ENCODE measurements at regions not wholly inside any gene's neighbourhood (a gene's known extent, or its start where the extent isn't known, plus 50 kb on each side); places are given as distances from the start of the nearest gene placed in this dataset.

GRCh38 chr9:95720496-95720895 lies 155.0 kb upstream of the ERCC6L2 start:
- no peaks in the 10 kb centered on the region for H3K9me3 ChIP-seq
- H3K4me1 ChIP-seq (ENCODE audit: control insufficient read depth in 1 of 2, insufficient read depth in 1 of 2, low read depth in 1 of 2, low read length in 1 of 2): no peaks in the 10 kb centered on the region
- no peak overlapping the region for H3K4me3 ChIP-seq (ENCODE audit: low read depth in 1 of 2, low read length in 1 of 2)
- peaks cover 12% of the 10 kb centered on the region for H3K27me3 ChIP-seq
- H3K27ac ChIP-seq: no peak overlapping the region
- no peaks in the 10 kb centered on the region for H3K36me3 ChIP-seq
- no peak for TF ChIP-seq CTCF (IDR thresholded peaks at IDR 0.05)

- no peak overlapping the region for H3K4me3 ChIP-seq (ENCODE audit: low read depth in 1 of 2, low read length in 1 of 2)
- H3K27me3 ChIP-seq: peaks cover under 1% of the 10 kb centered on the region
- peaks cover 4% of the 10 kb centered on the region for H3K9me3 ChIP-seq
- TF ChIP-seq CTCF (IDR thresholded peaks at IDR 0.05): no peak
- H3K36me3 ChIP-seq: no peaks in the 10 kb centered on the region
- no peak overlapping the region for H3K27ac ChIP-seq
- no peaks in the 10 kb centered on the region for H3K4me1 ChIP-seq (ENCODE audit: control insufficient read depth in 1 of 2, insufficient read depth in 1 of 2, low read depth in 1 of 2, low read length in 1 of 2)
These were observed 156.1 kb upstream of the ERCC6L2 start for GRCh38 chr9:95719354-95719753.

GRCh38 chr9:95718263-95718662 lies 157.2 kb upstream of the ERCC6L2 start:
- TF ChIP-seq CTCF (IDR thresholded peaks at IDR 0.05): no peak
- H3K9me3 ChIP-seq: peaks cover 4% of the 10 kb centered on the region
- no peaks in the 10 kb centered on the region for H3K4me1 ChIP-seq (ENCODE audit: control insufficient read depth in 1 of 2, insufficient read depth in 1 of 2, low read depth in 1 of 2, low read length in 1 of 2)
- no peaks in the 10 kb centered on the region for H3K27me3 ChIP-seq
- no peak overlapping the region for H3K4me3 ChIP-seq (ENCODE audit: low read depth in 1 of 2, low read length in 1 of 2)
- no peaks in the 10 kb centered on the region for H3K36me3 ChIP-seq
- H3K27ac ChIP-seq: no peak overlapping the region

GRCh38 chr9:95715868-95716435 lies 159.5 kb upstream of the ERCC6L2 start:
- TF ChIP-seq CTCF (IDR thresholded peaks at IDR 0.05): no peak
- Histone ChIP-seq H3K27ac (no peak overlapping the region), H3K27me3 (peaks cover 3% of the 10 kb centered on the region), H3K36me3 (no peaks in the 10 kb centered on the region), H3K4me1 (ENCODE audit: control insufficient read depth in 1 of 2, insufficient read depth in 1 of 2, low read depth in 1 of 2, low read length in 1 of 2) (no peaks in the 10 kb centered on the region), H3K4me3 (ENCODE audit: low read depth in 1 of 2, low read length in 1 of 2) (no peak overlapping the region), H3K9me3 (peaks cover 4% of the 10 kb centered on the region)

GRCh38 chr9:95710446-95710845 lies 165.0 kb upstream of the ERCC6L2 start:
- Histone ChIP-seq H3K9me3 (peaks cover 4% of the 10 kb centered on the region), H3K36me3 (no peaks in the 10 kb centered on the region), H3K27ac (no peak overlapping the region), H3K27me3 (peaks cover 4% of the 10 kb centered on the region), H3K4me1 (ENCODE audit: control insufficient read depth in 1 of 2, insufficient read depth in 1 of 2, low read depth in 1 of 2, low read length in 1 of 2) (no peaks in the 10 kb centered on the region), H3K4me3 (ENCODE audit: low read depth in 1 of 2, low read length in 1 of 2) (no peak overlapping the region)
- no peak for TF ChIP-seq CTCF (IDR thresholded peaks at IDR 0.05)

- Histone ChIP-seq H3K27me3 (no peaks in the 10 kb centered on the region), H3K27ac (no peak overlapping the region), H3K4me3 (ENCODE audit: low read depth in 1 of 2, low read length in 1 of 2) (no peak overlapping the region), H3K36me3 (no peaks in the 10 kb centered on the region), H3K9me3 (no peaks in the 10 kb centered on the region), H3K4me1 (ENCODE audit: control insufficient read depth in 1 of 2, insufficient read depth in 1 of 2, low read depth in 1 of 2, low read length in 1 of 2) (no peaks in the 10 kb centered on the region)
- no peak for TF ChIP-seq CTCF (IDR thresholded peaks at IDR 0.05)
These were observed 178.8 kb upstream of the ERCC6L2 start for GRCh38 chr9:95696701-95697100.
